Testis (tissue), 2 donors: ENCODE measurements at regions not wholly inside any gene's neighbourhood (a gene's known extent, or its start where the extent isn't known, plus 50 kb on each side); places are given as distances from the start of the nearest gene placed in this dataset.

ENCODE experiments used
- POLR2A ChIP-seq: fragments of 450-650 bp; IDR thresholded peaks from one replicate; pipeline ENCODE4 v1.6.1; 2017; ENCODE audit warnings: antibody characterized with exemption, mild to moderate bottlenecking, moderate library complexity
- TF ChIP-seq, protein P1 (sequence below), 3 experiments: fragments of 450-650 bp in 2 of 3; fragments of 200-600 bp in 1 of 3; sonication (generic) in 1 of 3; IDR thresholded peaks; one replicate each; pipeline ENCODE4 v1.5.1; 2016 to 2019; ENCODE audit warnings: antibody characterized with exemption in 3 of 3, mild to moderate bottlenecking in 2 of 3, moderate library complexity in 1 of 3

DNA sequence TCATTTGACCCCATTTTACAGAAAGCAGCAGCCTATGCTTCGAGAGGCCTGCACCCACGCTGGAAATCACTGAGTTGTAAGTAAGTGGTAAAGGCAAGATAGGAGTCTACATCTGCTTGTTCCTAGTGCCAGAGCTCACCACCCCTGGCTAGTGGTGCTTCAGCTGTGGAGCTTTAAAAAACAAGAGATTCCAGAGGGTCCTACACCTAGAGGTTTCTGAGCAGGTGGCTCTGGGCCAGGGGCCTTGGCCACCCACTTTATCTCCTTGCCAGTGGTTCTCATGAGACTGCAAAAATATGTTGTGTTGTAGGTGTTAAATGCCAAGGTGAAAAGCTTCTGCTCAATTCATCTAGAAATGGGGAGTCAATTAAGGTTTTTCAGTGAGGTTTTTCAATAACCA is 60.0 kb upstream of the SERTAD2 start:
- TF ChIP-seq, protein P1, sequence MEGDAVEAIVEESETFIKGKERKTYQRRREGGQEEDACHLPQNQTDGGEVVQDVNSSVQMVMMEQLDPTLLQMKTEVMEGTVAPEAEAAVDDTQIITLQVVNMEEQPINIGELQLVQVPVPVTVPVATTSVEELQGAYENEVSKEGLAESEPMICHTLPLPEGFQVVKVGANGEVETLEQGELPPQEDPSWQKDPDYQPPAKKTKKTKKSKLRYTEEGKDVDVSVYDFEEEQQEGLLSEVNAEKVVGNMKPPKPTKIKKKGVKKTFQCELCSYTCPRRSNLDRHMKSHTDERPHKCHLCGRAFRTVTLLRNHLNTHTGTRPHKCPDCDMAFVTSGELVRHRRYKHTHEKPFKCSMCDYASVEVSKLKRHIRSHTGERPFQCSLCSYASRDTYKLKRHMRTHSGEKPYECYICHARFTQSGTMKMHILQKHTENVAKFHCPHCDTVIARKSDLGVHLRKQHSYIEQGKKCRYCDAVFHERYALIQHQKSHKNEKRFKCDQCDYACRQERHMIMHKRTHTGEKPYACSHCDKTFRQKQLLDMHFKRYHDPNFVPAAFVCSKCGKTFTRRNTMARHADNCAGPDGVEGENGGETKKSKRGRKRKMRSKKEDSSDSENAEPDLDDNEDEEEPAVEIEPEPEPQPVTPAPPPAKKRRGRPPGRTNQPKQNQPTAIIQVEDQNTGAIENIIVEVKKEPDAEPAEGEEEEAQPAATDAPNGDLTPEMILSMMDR (IDR thresholded peaks at IDR 0.05): no peak
- no peak for TF ChIP-seq POLR2A
